Fibroblast of lung (primary cell): ENCODE measurements at regions not wholly inside any gene's neighbourhood (a gene's known extent, or its start where the extent isn't known, plus 50 kb on each side); places are given as distances from the start of the nearest gene placed in this dataset.

ENCODE experiments used
- DNase-seq, 2 donors: peaks; one replicate each; pipeline versions ENCODE4 v3.0.0 to v3.0.0-alpha.2; 2010; ENCODE audit warnings: low read depth in 2 of 2
- H2AFZ ChIP-seq: 2 replicates; pipeline ENCODE4 v1.5.1; 2012; ENCODE audit warnings: low read length, control low read depth, inconsistent platforms
- H3K27ac ChIP-seq: 2 replicates; pipeline ENCODE4 v1.5.1; 2011; ENCODE audit warnings: low read length, control low read depth; ENCODE audit not compliant: insufficient read depth
- H3K27me3 ChIP-seq: 2 replicates; pipeline ENCODE4 v1.5.1; 2011; ENCODE audit warnings: mild to moderate bottlenecking, low read length; ENCODE audit not compliant: control insufficient read depth, insufficient read depth
- H3K36me3 ChIP-seq: 2 replicates; pipeline ENCODE4 v1.5.1; 2011; ENCODE audit warnings: low read length; ENCODE audit not compliant: control insufficient read depth, insufficient read depth
- H3K4me1 ChIP-seq: 2 replicates; pipeline ENCODE4 v1.5.1; 2011; ENCODE audit warnings: low read length; ENCODE audit not compliant: control insufficient read depth, insufficient read depth; ENCODE audit errors: extremely low read depth
- H3K4me2 ChIP-seq: 2 replicates; pipeline ENCODE4 v1.5.1; 2011; ENCODE audit warnings: low read length, control low read depth; ENCODE audit not compliant: insufficient read depth; ENCODE audit errors: extremely low read depth
- H3K4me3 ChIP-seq, 4 experiments: fragments of 200-600 bp in 1 of 4; sonication (generic) in 1 of 4; replicated peaks in 1 of 4; 2 replicates each; pipeline ENCODE4 v1.5.1; 2011 to 2016; ENCODE audit warnings: low read length in 4 of 4, low read depth in 3 of 4, mild to moderate bottlenecking in 3 of 4, control low read depth in 2 of 4, inconsistent platforms in 1 of 4, mixed read lengths in 1 of 4; ENCODE audit not compliant: insufficient read depth in 1 of 4; ENCODE audit errors: control extremely low read depth in 1 of 4
- H3K79me2 ChIP-seq: 2 replicates; pipeline ENCODE4 v1.5.1; 2012; ENCODE audit warnings: mild to moderate bottlenecking, low read length, inconsistent platforms; ENCODE audit not compliant: control insufficient read depth, insufficient read depth
- H3K9ac ChIP-seq: 2 replicates; pipeline ENCODE4 v1.5.1; 2011; ENCODE audit warnings: mild to moderate bottlenecking, low read length, control low read depth; ENCODE audit not compliant: insufficient read depth
- H3K9me3 ChIP-seq: 2 replicates; pipeline ENCODE4 v1.5.1; 2012; ENCODE audit warnings: low read depth, low read length; ENCODE audit not compliant: control insufficient read depth, insufficient read depth
- H4K20me1 ChIP-seq: 2 replicates; pipeline ENCODE4 v1.5.1; 2011; ENCODE audit warnings: low read length; ENCODE audit not compliant: control insufficient read depth, insufficient read depth; ENCODE audit errors: extremely low read depth
- CTCF ChIP-seq, 2 donors: IDR thresholded peaks in 1 of 2; conservative IDR thresholded peaks in 1 of 2; 1 replicate in 1 of 2; 2 replicates in 1 of 2; pipeline ENCODE4 v1.5.1; 2011 to 2012; ENCODE audit warnings: low read length in 2 of 2, control low read depth in 1 of 2, inconsistent platforms in 1 of 2, low read depth in 1 of 2, mild to moderate bottlenecking in 1 of 2
- EZH2 ChIP-seq: IDR thresholded peaks from 2 replicates; pipeline ENCODE4 v1.5.1; 2012; ENCODE audit warnings: low read length, control low read depth, mild to moderate bottlenecking; ENCODE audit errors: missing control alignments

DNA sequence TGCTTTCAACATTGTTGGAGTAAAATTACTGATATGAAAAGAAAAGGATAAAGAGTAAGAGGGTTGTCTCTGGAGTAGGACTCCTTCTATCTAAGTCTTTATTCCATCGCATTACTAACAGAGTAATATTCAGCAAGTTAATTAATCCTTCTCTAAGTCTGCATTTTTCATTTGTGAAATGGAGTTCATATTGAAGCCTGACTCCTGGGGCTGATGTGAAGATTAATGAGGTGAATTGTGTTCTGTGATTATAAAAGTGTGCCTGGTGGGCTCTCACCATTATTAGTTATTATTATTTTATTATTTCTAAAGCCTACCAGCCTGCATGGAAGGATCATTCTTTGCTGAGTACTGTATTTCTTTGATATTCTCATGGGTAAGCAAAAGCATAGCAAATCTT, 1096.7 kb downstream of the KCNT2 start:
- H2AFZ ChIP-seq: no peak overlapping the region
- TF ChIP-seq EZH2 (no peak), CTCF (conservative IDR thresholded peaks at IDR 0.05 in 1 of 2, IDR thresholded peaks at IDR 0.05 in 1 of 2; ENCODE audit: low read depth in 1 of 2, low read length in 2 of 2) (no peak)
- no peaks in the 10 kb centered on the region for H3K79me2 ChIP-seq
- H3K27ac ChIP-seq: no peak overlapping the region
- no peaks in the 10 kb centered on the region for H3K36me3 ChIP-seq
- no peaks in the 10 kb centered on the region for H4K20me1 ChIP-seq
- no peak overlapping the region for H3K9ac ChIP-seq
- no peaks in the 10 kb centered on the region for H3K27me3 ChIP-seq
- no peak overlapping the region for H3K4me3 ChIP-seq
- H3K4me1 ChIP-seq: no peaks in the 10 kb centered on the region
- H3K4me2 ChIP-seq: no peak overlapping the region
- DNase-seq: no peak
- H3K9me3 ChIP-seq: no peaks in the 10 kb centered on the region

- no peak for DNase-seq
- Histone ChIP-seq H3K27ac (no peak overlapping the region), H3K27me3 (no peaks in the 10 kb centered on the region), H3K4me2 (no peak overlapping the region), H3K36me3 (no peaks in the 10 kb centered on the region), H3K4me3 (no peak overlapping the region), H3K9ac (no peak overlapping the region), H4K20me1 (no peaks in the 10 kb centered on the region), H3K9me3 (no peaks in the 10 kb centered on the region), H2AFZ (no peak overlapping the region), H3K4me1 (no peaks in the 10 kb centered on the region), H3K79me2 (no peaks in the 10 kb centered on the region)
- TF ChIP-seq EZH2 (no peak), CTCF (conservative IDR thresholded peaks at IDR 0.05 in 1 of 2, IDR thresholded peaks at IDR 0.05 in 1 of 2; ENCODE audit: low read depth in 1 of 2, low read length in 2 of 2) (no peak)
Measured at GRCh38 chr1:195501118-195501517, 1107.1 kb downstream of the KCNT2 start.

DNA sequence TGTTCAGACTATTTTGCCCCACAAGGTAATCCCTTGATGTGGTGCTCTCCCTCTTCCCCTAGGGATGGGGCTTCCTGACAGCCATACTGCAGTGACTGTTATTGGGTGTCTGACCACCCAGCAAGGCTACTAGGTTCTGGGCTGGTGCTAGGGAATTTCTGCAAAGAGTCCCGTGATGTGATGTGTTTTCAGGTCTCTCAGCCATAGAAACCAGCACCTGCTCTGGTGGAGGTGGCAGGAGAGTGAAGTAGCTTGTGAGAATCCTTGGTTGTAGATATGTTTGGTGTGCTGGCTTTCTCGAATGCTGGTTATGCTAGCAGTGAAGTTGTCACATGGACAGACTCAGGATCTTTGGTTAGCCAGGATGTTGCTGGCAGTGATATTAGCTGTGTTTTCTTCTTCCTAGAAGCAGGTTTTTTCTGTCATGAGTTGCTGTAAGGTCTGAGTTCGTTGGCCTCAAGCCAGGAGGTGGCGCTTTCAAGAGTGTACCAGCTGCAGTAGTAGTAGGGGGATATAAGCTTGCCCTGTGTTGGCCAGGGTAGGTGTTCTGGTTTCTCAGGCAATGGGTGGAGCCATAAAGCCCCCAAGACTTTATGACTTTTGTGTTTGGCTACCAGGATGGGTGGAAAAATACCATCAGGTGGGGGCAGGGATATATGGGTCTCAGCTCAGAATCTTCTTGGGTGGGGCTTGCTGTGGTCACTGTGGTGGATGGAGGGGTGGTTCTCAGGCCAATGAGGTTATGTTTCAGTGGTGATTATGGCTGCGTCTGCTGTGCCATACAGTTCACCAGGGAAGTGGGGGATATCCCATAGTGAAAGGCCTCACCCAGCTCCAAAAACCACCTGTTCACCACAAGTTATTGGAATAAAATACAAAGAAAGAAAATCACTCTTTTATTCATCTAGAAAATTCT, 1112.3 kb downstream of the KCNT2 start:
- Histone ChIP-seq H3K4me2 (no peak overlapping the region), H3K4me1 (no peaks in the 10 kb centered on the region), H3K4me3 (no peak overlapping the region), H3K36me3 (no peaks in the 10 kb centered on the region), H3K27me3 (no peaks in the 10 kb centered on the region), H3K9me3 (no peaks in the 10 kb centered on the region), H3K79me2 (no peaks in the 10 kb centered on the region), H2AFZ (no peak overlapping the region), H4K20me1 (no peaks in the 10 kb centered on the region), H3K9ac (no peak overlapping the region), H3K27ac (no peak overlapping the region)
- DNase-seq: no peak
- TF ChIP-seq CTCF (conservative IDR thresholded peaks at IDR 0.05 in 1 of 2, IDR thresholded peaks at IDR 0.05 in 1 of 2; ENCODE audit: low read depth in 1 of 2, low read length in 2 of 2) (no peak), EZH2 (no peak)
